ENCODE measurements at regions not wholly inside any gene's neighbourhood (a gene's known extent, or its start where the extent isn't known, plus 50 kb on each side); places are given as distances from the start of the nearest gene placed in this dataset.
"Not testable (repeated sequence)": the region's sequence is repeated elsewhere in the genome, so short reads cannot be mapped to it uniquely, and the experiment has no call there.

DNA sequence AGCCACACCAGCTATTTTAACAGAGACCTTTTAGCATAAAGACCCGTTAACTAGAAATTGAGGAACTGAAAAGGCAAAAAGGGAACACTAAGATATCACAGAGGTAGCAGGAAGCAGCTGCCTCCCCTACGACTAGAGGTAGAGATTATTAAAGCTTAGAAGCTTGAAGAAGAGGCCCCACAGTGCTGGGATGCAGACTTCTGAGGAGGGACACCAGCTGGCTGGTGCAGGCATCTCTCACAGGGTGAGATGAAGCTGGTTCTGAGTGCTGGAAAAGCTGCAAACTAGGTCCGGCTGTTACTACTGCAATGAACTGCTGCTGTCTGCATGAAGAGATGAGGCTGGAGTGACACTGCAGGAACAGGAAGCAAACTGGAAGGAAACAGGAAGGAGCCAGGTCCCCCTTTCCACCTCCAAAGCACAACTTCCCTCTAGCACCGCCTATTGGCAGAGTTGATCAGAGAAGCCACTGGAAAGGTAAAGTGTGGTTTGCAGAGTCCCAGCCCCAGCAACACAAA lies 61.2 kb upstream of the MRPS9 start:
- peak; percentile 9 for DNase-seq (ENCODE audit: low spot score)

DNA sequence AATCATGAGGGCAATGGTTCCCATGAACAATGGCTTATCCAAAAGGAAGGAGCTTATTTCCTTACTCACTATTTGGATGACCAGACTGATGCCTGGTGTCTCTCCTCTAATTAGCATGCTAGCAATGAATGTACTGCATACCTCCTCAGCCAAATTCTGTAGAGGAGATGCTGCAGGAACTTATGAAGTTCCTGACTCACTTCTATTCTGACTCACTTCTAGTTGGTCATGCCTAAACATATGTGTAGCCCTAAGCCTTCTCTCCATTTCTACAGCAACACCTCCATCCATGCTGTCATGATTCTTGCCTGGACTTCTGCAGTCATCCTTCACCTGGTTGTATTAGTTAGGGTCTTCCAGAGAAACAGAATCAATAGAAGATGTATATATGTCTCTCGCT lies 59.9 kb upstream of the MRPS9 start:
- DNase-seq (ENCODE audit: low spot score): no peak

DNA sequence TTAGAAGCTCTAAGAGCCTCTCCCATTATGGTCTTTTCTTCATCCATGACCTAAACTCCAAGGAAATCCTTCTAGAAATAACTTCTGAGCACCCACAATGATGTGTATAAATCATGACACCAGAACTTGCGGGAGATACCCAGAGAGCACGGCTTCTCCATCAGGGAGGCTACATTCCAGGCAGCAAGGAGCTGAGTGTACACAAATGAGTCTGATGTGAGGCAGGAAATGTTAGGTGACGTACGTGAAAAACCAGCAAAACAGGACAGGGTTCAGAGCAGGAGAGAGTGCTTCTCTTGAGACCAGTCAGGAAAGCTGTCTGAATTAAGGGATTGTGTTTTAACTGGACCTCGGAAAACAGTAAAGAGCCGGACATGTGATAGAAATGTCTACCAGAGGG lies 58.1 kb upstream of the MRPS9 start:
- not testable (repeated sequence) for DNase-seq (ENCODE audit: low spot score)

DNA sequence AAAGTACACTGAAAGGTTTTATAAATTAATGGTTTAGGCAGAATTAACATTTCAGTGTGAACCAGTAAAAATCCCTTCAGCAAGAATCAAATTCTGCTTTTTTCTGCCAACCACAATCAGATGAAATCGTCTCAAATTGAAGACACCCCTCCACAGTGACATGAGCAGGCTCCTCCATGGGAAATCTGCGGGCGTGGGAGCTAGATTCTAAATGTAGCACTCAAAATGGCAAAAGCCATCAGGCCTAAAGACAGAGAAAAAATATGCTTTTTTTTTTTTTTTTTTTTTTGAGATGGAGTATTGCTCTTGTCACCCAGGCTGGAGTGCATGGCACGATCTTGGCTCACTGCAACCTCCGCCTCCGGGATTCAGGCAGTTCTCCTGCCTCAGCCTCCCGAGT lies 55.8 kb upstream of the MRPS9 start:
- no peak for DNase-seq (ENCODE audit: low spot score)
